Parathyroid adenoma (tissue), 2 donors: ENCODE measurements at regions not wholly inside any gene's neighbourhood (a gene's known extent, or its start where the extent isn't known, plus 50 kb on each side); places are given as distances from the start of the nearest gene placed in this dataset.
A peak's percentile ranks its signal among the peaks of the same experiment; 100 is the strongest.

ENCODE experiments used
- H2AFZ ChIP-seq: fragments of 300-600 bp; sonication (generic); one replicate; pipeline ENCODE4 v1.7.0; 2017; ENCODE audit warnings: antibody characterized with exemption, mild to moderate bottlenecking
- H3K27ac ChIP-seq: fragments of 300-600 bp; sonication (generic); one replicate; pipeline ENCODE4 v1.7.0; 2017
- H3K27me3 ChIP-seq: fragments of 300-600 bp; sonication (generic); one replicate; pipeline ENCODE4 v1.7.0; 2017; ENCODE audit warnings: low read length; ENCODE audit not compliant: control insufficient read depth, insufficient read depth
- H3K36me3 ChIP-seq: fragments of 300-600 bp; sonication (generic); one replicate; pipeline ENCODE4 v1.7.0; 2017; ENCODE audit warnings: low read length; ENCODE audit not compliant: control insufficient read depth, insufficient read depth
- H3K4me1 ChIP-seq: fragments of 300-600 bp; sonication (generic); one replicate; pipeline ENCODE4 v1.7.0; 2017; ENCODE audit warnings: control low read depth
- H3K4me2 ChIP-seq: fragments of 300-600 bp; sonication (generic); one replicate; pipeline ENCODE4 v1.7.0; 2017; ENCODE audit warnings: low read length
- H3K4me3 ChIP-seq: fragments of 300-600 bp; sonication (generic); one replicate; pipeline ENCODE4 v1.7.0; 2017; ENCODE audit warnings: low read depth, low read length
- H3K79me2 ChIP-seq: fragments of 300-600 bp; sonication (generic); one replicate; pipeline ENCODE4 v1.7.0; 2017; ENCODE audit warnings: control low read depth
- H3K9ac ChIP-seq: fragments of 300-600 bp; sonication (generic); one replicate; pipeline ENCODE4 v1.7.0; 2017; ENCODE audit warnings: mild to moderate bottlenecking
- H3K9me3 ChIP-seq: fragments of 300-600 bp; sonication (generic); one replicate; pipeline ENCODE4 v1.7.0; 2017; ENCODE audit warnings: low read length; ENCODE audit not compliant: control insufficient read depth
- TF ChIP-seq, protein P1 (sequence below): fragments of 300-600 bp; sonication (generic); IDR thresholded peaks from one replicate; pipeline ENCODE4 v1.7.0; 2017; ENCODE audit warnings: antibody characterized with exemption, mild to moderate bottlenecking
- donor health status: primary hyperparathyroidism.

DNA sequence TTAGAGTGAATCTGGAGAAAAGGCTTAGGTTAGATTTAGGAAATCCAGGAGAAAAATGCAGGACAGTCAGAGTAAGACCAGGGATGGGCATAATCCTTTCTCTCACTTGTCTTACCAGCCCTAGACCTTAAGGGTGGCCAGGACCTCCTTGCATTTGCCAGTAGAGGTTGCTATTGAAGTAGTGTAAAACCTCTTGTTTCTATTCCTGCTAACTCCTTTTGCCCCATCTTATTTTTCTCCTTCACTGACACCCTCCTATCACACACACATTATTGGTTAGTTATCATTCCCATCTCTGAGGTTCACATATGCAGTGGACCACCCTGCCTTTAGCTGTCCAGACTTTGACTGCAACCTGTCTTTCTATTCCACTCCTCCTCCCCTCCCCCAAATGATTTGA, 75.0 kb upstream of the MACF1 start:
- Histone ChIP-seq H3K27ac (no peak overlapping the region), H3K4me3 (no peak overlapping the region), H3K36me3 (no peaks in the 10 kb centered on the region), H3K4me1 (peaks cover 11% of the 10 kb centered on the region), H3K4me2 (no peak overlapping the region), H3K9ac (no peak overlapping the region), H2AFZ (no peak overlapping the region), H3K9me3 (no peaks in the 10 kb centered on the region), H3K27me3 (no peaks in the 10 kb centered on the region), H3K79me2 (peaks cover 8% of the 10 kb centered on the region)
- TF ChIP-seq, protein P1, sequence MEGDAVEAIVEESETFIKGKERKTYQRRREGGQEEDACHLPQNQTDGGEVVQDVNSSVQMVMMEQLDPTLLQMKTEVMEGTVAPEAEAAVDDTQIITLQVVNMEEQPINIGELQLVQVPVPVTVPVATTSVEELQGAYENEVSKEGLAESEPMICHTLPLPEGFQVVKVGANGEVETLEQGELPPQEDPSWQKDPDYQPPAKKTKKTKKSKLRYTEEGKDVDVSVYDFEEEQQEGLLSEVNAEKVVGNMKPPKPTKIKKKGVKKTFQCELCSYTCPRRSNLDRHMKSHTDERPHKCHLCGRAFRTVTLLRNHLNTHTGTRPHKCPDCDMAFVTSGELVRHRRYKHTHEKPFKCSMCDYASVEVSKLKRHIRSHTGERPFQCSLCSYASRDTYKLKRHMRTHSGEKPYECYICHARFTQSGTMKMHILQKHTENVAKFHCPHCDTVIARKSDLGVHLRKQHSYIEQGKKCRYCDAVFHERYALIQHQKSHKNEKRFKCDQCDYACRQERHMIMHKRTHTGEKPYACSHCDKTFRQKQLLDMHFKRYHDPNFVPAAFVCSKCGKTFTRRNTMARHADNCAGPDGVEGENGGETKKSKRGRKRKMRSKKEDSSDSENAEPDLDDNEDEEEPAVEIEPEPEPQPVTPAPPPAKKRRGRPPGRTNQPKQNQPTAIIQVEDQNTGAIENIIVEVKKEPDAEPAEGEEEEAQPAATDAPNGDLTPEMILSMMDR, result no peak

DNA sequence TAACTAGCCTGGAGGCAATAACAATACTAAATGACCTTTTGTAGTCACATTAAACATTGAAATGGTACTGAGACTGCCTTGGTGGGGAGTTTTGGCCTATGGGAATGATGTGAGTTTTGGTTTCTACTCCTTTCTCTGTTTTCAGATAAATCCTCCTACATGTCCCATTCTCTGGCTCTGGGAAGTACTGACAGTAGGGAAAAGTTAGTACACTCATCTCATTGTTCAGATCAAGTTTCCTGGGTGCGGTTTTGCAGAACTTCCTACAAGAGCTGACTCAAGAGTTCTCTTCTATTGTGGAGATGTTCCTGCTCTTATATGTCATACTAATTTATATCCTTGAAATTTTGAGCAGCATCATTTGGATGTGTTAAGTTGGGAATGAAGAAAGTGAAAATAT, 74.2 kb upstream of the MACF1 start:
- Histone ChIP-seq H3K9me3 (no peaks in the 10 kb centered on the region), H3K4me2 (no peak overlapping the region), H3K4me3 (no peak overlapping the region), H2AFZ (no peak overlapping the region), H3K79me2 (peaks cover 10% of the 10 kb centered on the region), H3K27me3 (no peaks in the 10 kb centered on the region), H3K36me3 (no peaks in the 10 kb centered on the region), H3K9ac (no peak overlapping the region), H3K27ac (no peak overlapping the region), H3K4me1 (peaks cover 11% of the 10 kb centered on the region)
- TF ChIP-seq, protein P1, result no peak

DNA sequence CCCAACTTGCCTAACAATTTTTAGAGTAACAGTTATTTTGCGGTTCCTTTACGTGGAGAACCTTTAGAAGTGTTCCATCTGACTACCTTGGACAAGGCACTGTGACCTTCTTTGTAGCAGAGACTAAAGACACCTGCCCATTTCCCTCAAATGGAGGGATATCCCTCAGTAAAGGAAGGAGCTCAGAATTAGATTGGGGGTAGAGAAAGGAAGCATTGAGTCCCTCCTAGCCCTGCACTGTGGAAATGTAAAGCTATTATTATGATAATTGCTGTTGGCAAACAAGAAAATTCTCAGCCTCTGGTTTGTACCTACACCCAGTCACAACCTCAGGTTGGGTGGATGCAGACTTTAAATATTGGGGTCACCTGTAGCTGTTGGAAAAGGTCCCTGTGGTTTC, 72.6 kb upstream of the MACF1 start:
- TF ChIP-seq, protein P1, result no peak
- Histone ChIP-seq H3K9ac (no peak overlapping the region), H3K27me3 (no peaks in the 10 kb centered on the region), H3K4me3 (no peak overlapping the region), H3K9me3 (no peaks in the 10 kb centered on the region), H3K27ac (peak overlapping the region; percentile 69), H3K79me2 (peaks cover 17% of the 10 kb centered on the region), H2AFZ (no peak overlapping the region), H3K4me1 (peaks cover 10% of the 10 kb centered on the region), H3K4me2 (no peak overlapping the region), H3K36me3 (no peaks in the 10 kb centered on the region)

DNA sequence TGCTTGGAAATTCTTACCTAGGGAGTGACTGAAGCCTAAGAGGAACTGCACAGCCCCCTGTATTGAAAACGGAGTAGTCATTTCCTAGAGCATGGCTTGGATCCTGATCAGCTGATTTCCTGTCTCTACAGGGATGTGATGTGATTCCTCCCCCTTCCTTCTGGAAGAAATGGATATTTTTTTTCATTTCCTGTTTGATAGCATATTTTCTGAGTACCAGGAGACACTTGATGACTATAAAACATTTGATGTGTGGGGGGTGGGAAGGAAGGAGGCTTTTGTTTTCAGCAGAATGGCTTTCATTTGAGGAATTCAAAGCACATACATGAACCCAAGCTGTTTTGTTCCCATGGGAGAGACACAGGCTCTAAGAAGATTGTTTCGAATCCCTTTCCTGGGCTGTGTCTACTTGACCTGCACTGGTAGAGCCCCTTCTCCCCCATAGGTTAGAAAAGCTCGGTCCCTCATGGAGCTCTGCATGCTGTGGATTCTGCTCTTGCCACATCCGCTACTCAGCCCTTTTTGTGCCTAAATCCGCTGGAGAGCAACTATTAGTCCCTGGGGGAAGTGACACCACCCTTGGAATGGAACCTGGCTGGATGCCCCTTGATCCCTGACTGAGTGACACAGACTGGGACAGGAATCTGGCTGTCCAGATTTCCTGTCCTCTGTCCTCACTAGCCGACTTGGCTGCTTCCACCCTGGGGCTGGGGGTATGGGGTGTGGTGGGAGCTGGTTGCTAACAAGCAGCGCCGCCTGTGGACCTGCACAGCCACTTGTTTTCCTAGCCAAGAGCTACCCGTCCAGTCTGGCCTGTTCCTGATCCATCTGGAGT, 71.8 kb upstream of the MACF1 start:
- Histone ChIP-seq H3K27me3 (no peaks in the 10 kb centered on the region), H3K4me2 (no peak overlapping the region), H3K27ac (peak overlapping the region; percentile 69), H2AFZ (no peak overlapping the region), H3K9me3 (no peaks in the 10 kb centered on the region), H3K36me3 (no peaks in the 10 kb centered on the region), H3K79me2 (peaks cover 20% of the 10 kb centered on the region), H3K4me3 (no peak overlapping the region), H3K4me1 (peaks cover 5% of the 10 kb centered on the region), H3K9ac (no peak overlapping the region)
- TF ChIP-seq, protein P1, result no peak

DNA sequence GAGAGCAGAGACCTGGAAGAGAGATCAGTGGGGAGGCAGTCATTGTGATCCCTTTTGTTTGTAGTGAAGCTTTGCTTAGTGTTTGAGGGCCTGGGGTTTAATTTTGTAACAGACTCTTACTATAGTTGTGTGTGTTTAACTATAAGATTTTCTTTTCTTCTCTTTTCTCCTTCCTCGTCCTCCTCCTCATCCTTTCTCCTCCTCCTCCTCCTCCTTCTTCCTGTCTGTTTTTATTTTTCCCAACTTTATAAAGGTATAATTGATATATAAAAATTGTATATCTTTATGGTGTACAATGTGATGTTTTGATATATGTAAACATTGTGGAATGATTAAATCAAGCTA, 71.2 kb upstream of the MACF1 start:
- Histone ChIP-seq H2AFZ (no peak overlapping the region), H3K4me3 (no peak overlapping the region), H3K27ac (peak overlapping the region; percentile 69), H3K9ac (no peak overlapping the region), H3K4me1 (peaks cover 5% of the 10 kb centered on the region), H3K36me3 (no peaks in the 10 kb centered on the region), H3K4me2 (no peak overlapping the region), H3K27me3 (no peaks in the 10 kb centered on the region), H3K9me3 (no peaks in the 10 kb centered on the region), H3K79me2 (peaks cover 20% of the 10 kb centered on the region)
- TF ChIP-seq, protein P1, result no peak
